ENCODE measurements at regions not wholly inside any gene's neighbourhood (a gene's known extent, or its start where the extent isn't known, plus 50 kb on each side); places are given as distances from the start of the nearest gene placed in this dataset.
A peak's percentile ranks its signal among the peaks of the same experiment; 100 is the strongest.

GRCh38 chr5:52339285-52339684 is 448.4 kb upstream of the ITGA1 start:
- Mint-ChIP-seq H3K4me3 (no peak overlapping the region), H3K9me3 (peaks cover 11% of the 10 kb centered on the region), H3K36me3 (no peaks in the 10 kb centered on the region), H3K27ac (no peak overlapping the region), H3K27me3 (ENCODE audit: insufficient read depth, low read depth) (peaks cover 5% of the 10 kb centered on the region), H3K4me1 (peaks cover 4% of the 10 kb centered on the region)
- no peak overlapping the region for H3K9ac ChIP-seq
- H3K4me2 ChIP-seq = no peak overlapping the region
- H4K20me1 ChIP-seq (ENCODE audit: low read depth) = no peaks in the 10 kb centered on the region
- peaks cover 7% of the 10 kb centered on the region for H3F3A ChIP-seq (ENCODE audit: low read depth)
- H3K9me3 ChIP-seq (ENCODE audit: low read depth) = peaks cover 11% of the 10 kb centered on the region
- H3K36me3 ChIP-seq = no peaks in the 10 kb centered on the region
- no peak overlapping the region for H3K27ac ChIP-seq
- no peaks in the 10 kb centered on the region for H3K27me3 ChIP-seq
- peak overlapping the region; percentile 32 for H2AFZ ChIP-seq (replicated peaks)
- H3K4me3 ChIP-seq = no peak overlapping the region
- TF ChIP-seq EZH2phosphoT487 (IDR thresholded peaks at IDR 0.05) (no peak), EZH2 (IDR thresholded peaks at IDR 0.05) (no peak), CTCF (IDR thresholded peaks at IDR 0.05) (no peak)
- H3K4me1 ChIP-seq = peaks cover 7% of the 10 kb centered on the region
- H3K79me2 ChIP-seq (ENCODE audit: low read depth) = no peaks in the 10 kb centered on the region
- no peak for DNase-seq (ENCODE audit: low spot score)

DNA sequence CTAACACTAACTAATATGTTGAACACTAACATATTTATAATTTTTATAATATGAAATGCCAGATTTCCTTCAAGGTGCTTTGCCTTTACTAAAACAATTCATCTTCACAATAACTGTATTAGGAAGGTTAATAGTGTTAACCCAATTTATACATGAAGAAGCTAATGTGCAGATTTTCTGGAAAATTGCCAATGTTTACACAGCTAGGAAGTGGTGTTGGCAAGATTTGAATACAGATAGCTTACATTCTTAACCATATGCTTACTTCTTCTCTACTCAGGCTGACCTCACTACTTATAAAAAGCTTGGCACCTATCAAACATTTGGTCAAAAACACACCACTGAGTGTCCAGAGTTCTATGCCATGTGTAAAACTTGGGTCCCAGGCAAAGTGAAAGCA is 445.4 kb upstream of the ITGA1 start:
- no peak overlapping the region for H3K27ac ChIP-seq
- no peak overlapping the region for H3K4me3 ChIP-seq
- TF ChIP-seq EZH2 (IDR thresholded peaks at IDR 0.05) = no peak
- no peak for TF ChIP-seq EZH2phosphoT487 (IDR thresholded peaks at IDR 0.05)
- TF ChIP-seq CTCF (IDR thresholded peaks at IDR 0.05) = no peak
- no peaks in the 10 kb centered on the region for H3K27me3 ChIP-seq
- no peaks in the 10 kb centered on the region for H3K36me3 Mint-ChIP-seq
- H3K9me3 Mint-ChIP-seq = no peaks in the 10 kb centered on the region
- H3K79me2 ChIP-seq (ENCODE audit: low read depth) = no peaks in the 10 kb centered on the region
- no peak for DNase-seq (ENCODE audit: low spot score)
- no peaks in the 10 kb centered on the region for H3K4me1 ChIP-seq
- H4K20me1 ChIP-seq (ENCODE audit: low read depth) = no peaks in the 10 kb centered on the region
- H3K4me2 ChIP-seq = no peak overlapping the region
- H3K36me3 ChIP-seq = no peaks in the 10 kb centered on the region
- no peak overlapping the region for H3K9ac ChIP-seq
- H3K4me1 Mint-ChIP-seq = no peaks in the 10 kb centered on the region
- H3K9me3 ChIP-seq (ENCODE audit: low read depth) = no peaks in the 10 kb centered on the region
- no peak overlapping the region for H2AFZ ChIP-seq (replicated peaks)
- H3K4me3 Mint-ChIP-seq = no peak overlapping the region
- peaks cover 2% of the 10 kb centered on the region for H3K27me3 Mint-ChIP-seq (ENCODE audit: insufficient read depth, low read depth)
- no peaks in the 10 kb centered on the region for H3F3A ChIP-seq (ENCODE audit: low read depth)
- no peak overlapping the region for H3K27ac Mint-ChIP-seq

DNA sequence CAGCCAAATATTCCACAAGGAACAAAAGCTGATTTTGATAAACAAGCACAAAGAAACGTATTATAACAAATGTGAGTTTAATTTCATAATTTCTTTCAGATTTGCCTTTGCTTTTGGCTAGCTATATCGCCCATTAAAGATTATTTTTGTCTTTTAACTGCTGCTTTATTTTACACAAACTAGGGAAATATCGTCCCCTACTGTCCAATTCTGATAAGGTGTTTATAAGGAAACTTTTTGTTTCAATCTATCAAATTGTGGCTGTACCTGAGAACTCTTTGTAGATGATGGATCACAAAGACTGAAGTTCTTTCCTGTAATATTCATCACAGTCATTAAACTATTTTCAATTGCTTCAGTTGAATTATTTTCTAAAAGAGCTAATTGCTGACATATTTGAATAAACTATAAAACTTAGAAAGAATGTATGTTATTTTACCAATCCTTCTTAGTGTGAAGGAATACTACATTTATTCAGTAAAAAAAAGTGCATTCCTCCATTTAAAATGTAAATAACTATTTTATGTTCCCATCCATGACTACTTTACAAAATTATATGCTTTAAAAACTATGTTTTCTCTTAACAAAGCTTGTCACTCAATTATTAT is 431.3 kb upstream of the ITGA1 start:
- Histone ChIP-seq H3K4me1 (no peaks in the 10 kb centered on the region), H3K9ac (no peak overlapping the region), H3K9me3 (ENCODE audit: low read depth) (no peaks in the 10 kb centered on the region), H2AFZ (replicated peaks) (no peak overlapping the region), H3K27me3 (no peaks in the 10 kb centered on the region), H3K4me2 (no peak overlapping the region), H3F3A (ENCODE audit: low read depth) (no peaks in the 10 kb centered on the region), H3K36me3 (no peaks in the 10 kb centered on the region), H3K4me3 (no peak overlapping the region), H3K27ac (no peak overlapping the region), H3K79me2 (ENCODE audit: low read depth) (no peaks in the 10 kb centered on the region), H4K20me1 (ENCODE audit: low read depth) (no peaks in the 10 kb centered on the region)
- TF ChIP-seq CTCF (IDR thresholded peaks at IDR 0.05) (peak; percentile 79), EZH2 (IDR thresholded peaks at IDR 0.05) (no peak)
- no peak overlapping the region for H3K4me3 Mint-ChIP-seq
- no peaks in the 10 kb centered on the region for H3K36me3 Mint-ChIP-seq
- DNase-seq (ENCODE audit: low spot score) = peak; percentile 40
- no peaks in the 10 kb centered on the region for H3K9me3 Mint-ChIP-seq
- peaks cover 2% of the 10 kb centered on the region for H3K4me1 Mint-ChIP-seq
- peaks cover 3% of the 10 kb centered on the region for H3K27me3 Mint-ChIP-seq (ENCODE audit: insufficient read depth, low read depth)
- H3K27ac Mint-ChIP-seq = no peak overlapping the region

Measured in neural progenitor cell (in vitro differentiated cells).